ENCODE measurements at regions not wholly inside any gene's neighbourhood (a gene's known extent, or its start where the extent isn't known, plus 50 kb on each side); places are given as distances from the start of the nearest gene placed in this dataset.
"Not testable (repeated sequence)": the region's sequence is repeated elsewhere in the genome, so short reads cannot be mapped to it uniquely, and the experiment has no call there.

DNA sequence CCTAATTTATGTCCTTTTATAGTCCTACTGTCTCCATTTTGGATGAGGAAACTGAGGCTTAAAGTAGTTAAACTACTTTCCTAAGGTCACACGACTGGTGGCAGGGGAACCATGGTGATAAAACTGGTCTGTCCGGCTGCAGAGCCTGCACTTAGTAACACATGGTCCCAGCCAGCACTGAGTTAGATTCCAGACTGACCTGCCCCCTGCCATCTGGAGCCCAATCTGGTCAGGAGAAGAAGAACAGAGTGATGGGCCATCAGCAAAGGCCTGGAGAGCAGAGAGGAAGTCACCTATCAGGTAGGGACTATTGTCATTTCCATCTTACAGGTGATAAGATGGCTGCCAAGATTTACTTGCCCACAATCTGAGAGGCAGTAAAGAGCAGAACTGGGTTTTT lies 86.6 kb upstream of the SLC25A48 start:
- Histone ChIP-seq H3K4me3 (no peak overlapping the region), H3K9me3 (peaks cover 3 to 8% of the 10 kb centered on the region in 2 donors), H3K27ac (no peak overlapping the region), H3K4me1 (no peaks in the 10 kb centered on the region), H3K36me3 (no peaks in the 10 kb centered on the region), H3K27me3 (no peaks in the 10 kb centered on the region)
- intact Hi-C loops (cut with DNase I; ENCODE audit: low total_unique reads), result no loop called here
- TF ChIP-seq POLR2AphosphoS5 (IDR thresholded peaks at IDR 0.05) (no peak), CTCF (IDR thresholded peaks at IDR 0.05) (no peak), POLR2A (IDR thresholded peaks at IDR 0.05) (no peak)
- DNase-seq (ENCODE audit: low spot score in 2 of 2), result no peak

DNA sequence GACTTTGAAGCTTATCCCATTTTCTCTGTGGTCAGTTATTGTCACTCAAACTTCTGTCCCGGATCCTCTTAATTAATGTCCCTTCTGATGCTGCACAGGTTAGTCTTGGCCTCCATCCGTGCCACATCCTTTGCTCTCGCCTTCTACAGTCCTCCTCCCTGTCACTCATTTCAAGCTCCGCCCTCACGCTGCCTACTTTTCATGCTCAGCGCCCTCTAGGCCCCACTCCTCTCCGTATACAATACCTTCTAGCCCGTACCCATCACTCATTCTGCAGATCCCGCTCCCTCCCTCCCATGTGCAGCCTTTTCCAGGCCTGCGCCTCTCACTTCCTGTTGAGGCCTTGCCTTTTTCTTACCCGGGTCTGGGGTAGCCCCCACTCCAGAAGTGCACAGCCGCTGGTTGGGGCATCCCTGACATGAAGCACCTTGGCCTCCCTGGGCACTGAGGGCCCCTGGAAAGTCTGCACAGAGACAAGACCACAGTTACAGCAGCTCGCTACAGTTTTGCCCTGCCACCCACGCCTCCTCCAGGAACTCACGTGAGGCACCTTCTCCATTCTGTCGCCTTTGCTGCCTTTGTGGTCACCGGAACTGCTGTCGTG lies 88.5 kb upstream of the SLC25A48 start:
- TF ChIP-seq POLR2AphosphoS5 (IDR thresholded peaks at IDR 0.05), result no peak
- TF ChIP-seq CTCF (IDR thresholded peaks at IDR 0.05), result no peak
- no peak for TF ChIP-seq POLR2A (IDR thresholded peaks at IDR 0.05)
- Histone ChIP-seq H3K36me3 (no peaks in the 10 kb centered on the region), H3K4me3 (no peak overlapping the region), H3K27ac (no peak overlapping the region), H3K4me1 (no peaks in the 10 kb centered on the region), H3K27me3 (no peaks in the 10 kb centered on the region), H3K9me3 (peaks cover 3 to 8% of the 10 kb centered on the region in 2 donors)
- DNase-seq (ENCODE audit: low spot score in 2 of 2), result no peak
- intact Hi-C loops (cut with DNase I; ENCODE audit: low total_unique reads), result no loop called here

GRCh38 chr5:135743705-135744411 lies 90.6 kb upstream of the SLC25A48 start:
- H3K27me3 ChIP-seq, result no peaks in the 10 kb centered on the region
- no peak overlapping the region for H3K27ac ChIP-seq
- H3K4me1 ChIP-seq, result no peaks in the 10 kb centered on the region
- no peak for DNase-seq (ENCODE audit: low spot score in 2 of 2)
- peaks cover 3 to 8% of the 10 kb centered on the region in 2 donors for H3K9me3 ChIP-seq
- no peak overlapping the region for H3K4me3 ChIP-seq
- TF ChIP-seq CTCF (IDR thresholded peaks at IDR 0.05) (no peak), POLR2AphosphoS5 (IDR thresholded peaks at IDR 0.05) (no peak), POLR2A (IDR thresholded peaks at IDR 0.05) (no peak)
- intact Hi-C loops (cut with DNase I; ENCODE audit: low total_unique reads), result no loop called here
- H3K36me3 ChIP-seq, result no peaks in the 10 kb centered on the region

DNA sequence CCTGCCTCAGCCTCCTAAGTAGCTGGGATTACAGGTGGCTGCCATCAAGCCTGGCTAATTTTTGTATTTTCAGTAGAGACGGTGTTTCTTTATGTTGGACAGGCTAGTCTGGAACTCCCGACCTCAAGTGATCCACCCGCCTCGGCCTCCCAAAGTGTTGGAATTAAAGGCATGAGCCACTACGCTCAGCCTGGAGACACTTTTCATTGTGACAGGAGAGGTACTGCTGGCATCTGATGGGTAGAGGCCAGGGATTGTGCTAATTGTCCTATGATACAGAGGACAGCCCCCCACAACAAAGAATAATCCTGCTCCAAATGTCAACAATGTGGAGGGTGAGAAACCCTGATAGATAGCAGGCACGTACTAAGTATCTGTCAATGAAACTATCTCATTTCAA lies 91.3 kb upstream of the SLC25A48 start:
- H3K9me3 ChIP-seq, result peaks cover 3 to 8% of the 10 kb centered on the region in 2 donors
- H3K4me1 ChIP-seq, result no peaks in the 10 kb centered on the region
- DNase-seq (ENCODE audit: low spot score in 2 of 2), result no peak
- no peak overlapping the region for H3K27ac ChIP-seq
- intact Hi-C loops (cut with DNase I; ENCODE audit: low total_unique reads), result no loop called here
- no peak overlapping the region for H3K4me3 ChIP-seq
- H3K27me3 ChIP-seq, result no peaks in the 10 kb centered on the region
- no peaks in the 10 kb centered on the region for H3K36me3 ChIP-seq
- TF ChIP-seq POLR2A (IDR thresholded peaks at IDR 0.05) (no peak), POLR2AphosphoS5 (IDR thresholded peaks at IDR 0.05) (no peak), CTCF (IDR thresholded peaks at IDR 0.05) (no peak)

- intact Hi-C loops (cut with DNase I; ENCODE audit: low total_unique reads), result not testable (repeated sequence)
These were observed 92.2 kb upstream of the SLC25A48 start for GRCh38 chr5:135742240-135742639.

More at GRCh38 chr5:135742240-135742639, 92.2 kb upstream of the SLC25A48 start:
- not testable (repeated sequence) for H3K4me3 ChIP-seq; H3K36me3 ChIP-seq; H3K4me1 ChIP-seq; H3K27me3 ChIP-seq; H3K27ac ChIP-seq; DNase-seq (ENCODE audit: low spot score in 2 of 2); H3K9me3 ChIP-seq

All from breast epithelium (tissue), 4 donors.